ENCODE measurements at regions not wholly inside any gene's neighbourhood (a gene's known extent, or its start where the extent isn't known, plus 50 kb on each side); places are given as distances from the start of the nearest gene placed in this dataset.

GRCh38 chrX:139106069-139106468, 394.6 kb upstream of the FGF13 start:
- peaks cover 18% of the 10 kb centered on the region for H3K4me1 Mint-ChIP-seq
- ATAC-seq (no peak), DNase-seq (ENCODE audit: low spot score) (no peak)
- H3K9me3 Mint-ChIP-seq, result no peaks in the 10 kb centered on the region
- TF ChIP-seq TP53 (CRISPR knock-in tag; IDR thresholded peaks at IDR 0.05), result no peak
- TF ChIP-seq ZNF317 (CRISPR knock-in tag; IDR thresholded peaks at IDR 0.05; ENCODE audit: borderline replicate concordance, low read depth), result no peak
- TF ChIP-seq RELA (CRISPR knock-in tag; IDR thresholded peaks at IDR 0.05; ENCODE audit: borderline replicate concordance), result no peak
- H3K27ac Mint-ChIP-seq, result no peak overlapping the region
- CTCF ChIA-PET, result no interaction called here
- H3K4me3 Mint-ChIP-seq, result no peak overlapping the region
- no peaks in the 10 kb centered on the region for H3K27me3 Mint-ChIP-seq (ENCODE audit: low read depth)
- no peaks in the 10 kb centered on the region for H3K36me3 Mint-ChIP-seq
- POLR2A ChIA-PET, result no interaction called here

- no peak for TF ChIP-seq ZNF425 (CRISPR knock-in tag; conservative IDR thresholded peaks at IDR 0.05)
- no peak for TF ChIP-seq AFF4 (CRISPR knock-in tag; IDR thresholded peaks at IDR 0.05; ENCODE audit: borderline replicate concordance)
- TF ChIP-seq ZNF232 (CRISPR knock-in tag; IDR thresholded peaks at IDR 0.05), result no peak
- no peak for TF ChIP-seq AR (CRISPR knock-in tag; IDR thresholded peaks at IDR 0.05)
- no peak for TF ChIP-seq ZMAT4 (CRISPR knock-in tag; IDR thresholded peaks at IDR 0.05)
- TF ChIP-seq SMAD3 (CRISPR knock-in tag; IDR thresholded peaks at IDR 0.05; ENCODE audit: borderline replicate concordance), result no peak
- no peak for TF ChIP-seq SP1 (CRISPR knock-in tag; conservative IDR thresholded peaks at IDR 0.05)
- TF ChIP-seq NR2C2 (CRISPR knock-in tag; IDR thresholded peaks at IDR 0.05), result no peak
- no peak for TF ChIP-seq MYBL2 (CRISPR knock-in tag; IDR thresholded peaks at IDR 0.05)
- TF ChIP-seq TEAD4 (CRISPR knock-in tag; IDR thresholded peaks at IDR 0.05), result no peak
- no peak overlapping the region for H3K4me3 Mint-ChIP-seq
- no peaks in the 10 kb centered on the region for H3K9me3 Mint-ChIP-seq
- H3K4me1 Mint-ChIP-seq, result no peaks in the 10 kb centered on the region
- DNase-seq (ENCODE audit: low spot score) (no peak), ATAC-seq (no peak)
- no peaks in the 10 kb centered on the region for H3K36me3 Mint-ChIP-seq
- no peak overlapping the region for H3K27ac Mint-ChIP-seq
- H3K27me3 Mint-ChIP-seq (ENCODE audit: low read depth), result no peaks in the 10 kb centered on the region
- POLR2A ChIA-PET, result no interaction called here
- CTCF ChIA-PET, result no interaction called here
These were observed 383.4 kb upstream of the FGF13 start for GRCh38 chrX:139094671-139095592.

Measured in WTC11 (cell line).